HG02798 (cell line): ENCODE measurements at regions not wholly inside any gene's neighbourhood (a gene's known extent, or its start where the extent isn't known, plus 50 kb on each side); places are given as distances from the start of the nearest gene placed in this dataset.
"Not testable (repeated sequence)": the region's sequence is repeated elsewhere in the genome, so short reads cannot be mapped to it uniquely, and the experiment has no call there.

Experiments
- ATAC-seq: cut with Tn5 transposase; IDR thresholded peaks from one replicate; pipeline ENCODE4 v1.9.1; 2021; ENCODE audit warnings: mild to moderate bottlenecking; ENCODE audit not compliant: unreplicated experiment, poor library complexity

- ATAC-seq: not testable (repeated sequence)
Observed at GRCh38 chr2:87650837-87651236, 97.0 kb upstream of the PLGLB2 start.

- not testable (repeated sequence) for ATAC-seq
Observed at GRCh38 chr2:87651589-87651988, 96.3 kb upstream of the PLGLB2 start.

GRCh38 chr2:87653373-87653772, 94.5 kb upstream of the PLGLB2 start:
- not testable (repeated sequence) for ATAC-seq

- ATAC-seq: not testable (repeated sequence)
Observed at GRCh38 chr2:87654136-87654814, 93.6 kb upstream of the PLGLB2 start.

GRCh38 chr2:87657915-87658314, 90.0 kb upstream of the PLGLB2 start:
- not testable (repeated sequence) for ATAC-seq

- not testable (repeated sequence) for ATAC-seq
Observed at GRCh38 chr2:87658357-87658756, 89.5 kb upstream of the PLGLB2 start.

- not testable (repeated sequence) for ATAC-seq
Observed at GRCh38 chr2:87658976-87659375, 88.9 kb upstream of the PLGLB2 start.

GRCh38 chr2:87660164-87660563, 87.7 kb upstream of the PLGLB2 start:
- ATAC-seq: not testable (repeated sequence)

GRCh38 chr2:87662316-87663290, 85.3 kb upstream of the PLGLB2 start:
- ATAC-seq: not testable (repeated sequence)

- ATAC-seq: not testable (repeated sequence)
Observed at GRCh38 chr2:87663347-87663746, 84.5 kb upstream of the PLGLB2 start.

- not testable (repeated sequence) for ATAC-seq
Observed at GRCh38 chr2:87667027-87667426, 80.9 kb upstream of the PLGLB2 start.

- ATAC-seq: not testable (repeated sequence)
Observed at GRCh38 chr2:87668361-87668760, 79.5 kb upstream of the PLGLB2 start.

GRCh38 chr2:87669633-87670231, 78.2 kb upstream of the PLGLB2 start:
- ATAC-seq: not testable (repeated sequence)

GRCh38 chr2:87672404-87672803, 75.5 kb upstream of the PLGLB2 start:
- ATAC-seq: not testable (repeated sequence)

GRCh38 chr2:87674729-87675128, 73.2 kb upstream of the PLGLB2 start:
- not testable (repeated sequence) for ATAC-seq

- ATAC-seq: not testable (repeated sequence)
Observed at GRCh38 chr2:87675487-87675886, 72.4 kb upstream of the PLGLB2 start.

GRCh38 chr2:87677421-87677923, 70.4 kb upstream of the PLGLB2 start:
- ATAC-seq: not testable (repeated sequence)

GRCh38 chr2:87678742-87679173, 69.1 kb upstream of the PLGLB2 start:
- ATAC-seq: not testable (repeated sequence)

- ATAC-seq: not testable (repeated sequence)
Observed at GRCh38 chr2:87679950-87680349, 67.9 kb upstream of the PLGLB2 start.

GRCh38 chr2:87680691-87681090, 67.2 kb upstream of the PLGLB2 start:
- ATAC-seq: not testable (repeated sequence)
